ENCODE measurements at regions not wholly inside any gene's neighbourhood (a gene's known extent, or its start where the extent isn't known, plus 50 kb on each side); places are given as distances from the start of the nearest gene placed in this dataset.

DNA sequence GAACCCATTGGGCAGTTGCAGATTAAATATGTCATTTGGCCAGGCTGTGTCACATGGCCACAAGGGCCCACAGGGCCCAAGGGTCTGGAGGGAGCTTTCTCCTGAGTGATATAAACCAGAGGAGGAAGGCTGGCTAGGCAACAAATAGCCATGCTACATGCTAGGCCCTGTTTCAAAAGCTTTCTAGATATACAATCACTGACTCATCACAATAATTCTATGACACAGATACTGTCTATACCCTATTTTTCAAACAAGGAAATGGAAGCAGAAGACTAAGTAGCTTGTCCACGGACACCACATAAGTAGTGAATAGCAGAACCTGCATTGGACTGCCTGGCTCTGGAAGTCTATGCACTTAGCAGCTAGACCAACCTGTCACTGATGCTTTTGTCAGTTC, 625.4 kb downstream of the NTRK3 start:
- no peak for DNase-seq (ENCODE audit: low spot score)

DNA sequence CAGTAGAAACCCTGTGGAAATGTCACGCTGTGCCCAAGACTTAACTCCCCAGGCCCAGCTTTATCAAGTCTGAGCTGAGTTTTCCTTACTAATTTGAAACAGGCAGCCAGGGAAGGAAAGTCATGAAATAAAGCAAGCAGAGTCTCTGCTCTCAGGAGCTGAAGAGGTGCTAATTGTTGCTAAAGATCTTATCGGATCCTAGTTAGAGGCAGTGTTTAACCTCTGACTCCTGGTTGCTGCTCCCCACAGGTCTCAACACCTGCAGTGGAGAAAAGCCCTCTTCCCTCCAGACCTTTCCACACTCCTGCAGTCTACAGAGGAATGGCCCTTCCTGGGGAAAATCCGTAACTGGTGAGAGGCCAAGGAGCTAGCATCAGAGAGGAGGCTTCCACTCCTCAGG, 628.2 kb downstream of the NTRK3 start:
- DNase-seq (ENCODE audit: low spot score): no peak

DNA sequence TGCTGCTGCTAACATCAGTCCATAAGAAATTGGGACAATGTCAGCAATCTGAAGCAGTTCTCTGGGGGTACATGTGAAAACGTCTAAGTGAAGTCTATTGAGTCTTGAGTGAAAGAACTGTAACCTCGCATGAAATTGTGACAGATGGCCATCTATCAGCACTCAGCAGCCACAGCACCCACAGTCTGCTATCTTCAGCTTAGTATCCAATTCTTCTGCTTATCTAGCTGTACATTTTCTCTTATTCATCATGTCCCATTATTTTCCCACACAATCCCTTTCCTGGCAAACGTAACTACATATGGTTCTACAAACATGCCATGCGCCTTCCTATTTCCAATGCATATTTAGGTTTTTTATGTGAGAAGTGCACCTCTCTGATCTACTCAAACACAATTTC, 629.7 kb downstream of the NTRK3 start:
- DNase-seq (ENCODE audit: low spot score): no peak

- DNase-seq (ENCODE audit: low spot score): no peak
Observed at GRCh38 chr15:87623832-87624231, 632.7 kb downstream of the NTRK3 start.

DNA sequence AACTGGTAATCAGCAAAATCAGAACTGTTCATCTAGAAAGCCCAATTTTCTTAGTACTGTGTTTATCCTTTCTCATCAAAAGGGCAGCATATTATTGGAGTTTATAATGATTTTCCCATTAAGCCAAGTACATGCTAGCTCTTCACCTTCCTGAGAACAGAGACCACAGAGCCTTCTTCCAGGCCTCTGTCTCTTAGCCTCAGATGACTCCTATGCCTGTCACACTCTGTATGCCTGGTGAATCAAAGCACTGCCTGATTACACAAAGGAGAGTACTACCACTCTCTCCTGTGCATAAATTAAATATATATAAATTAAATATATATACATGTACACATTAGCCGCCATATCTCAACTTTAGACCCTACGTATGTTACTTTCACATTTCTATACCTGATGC, 636.1 kb downstream of the NTRK3 start:
- no peak for DNase-seq (ENCODE audit: low spot score)

GRCh38 chr15:87619161-87619960, 637.2 kb downstream of the NTRK3 start:
- no peak for DNase-seq (ENCODE audit: low spot score)

- DNase-seq (ENCODE audit: low spot score): no peak
Observed at GRCh38 chr15:87618203-87618725, 638.3 kb downstream of the NTRK3 start.

DNA sequence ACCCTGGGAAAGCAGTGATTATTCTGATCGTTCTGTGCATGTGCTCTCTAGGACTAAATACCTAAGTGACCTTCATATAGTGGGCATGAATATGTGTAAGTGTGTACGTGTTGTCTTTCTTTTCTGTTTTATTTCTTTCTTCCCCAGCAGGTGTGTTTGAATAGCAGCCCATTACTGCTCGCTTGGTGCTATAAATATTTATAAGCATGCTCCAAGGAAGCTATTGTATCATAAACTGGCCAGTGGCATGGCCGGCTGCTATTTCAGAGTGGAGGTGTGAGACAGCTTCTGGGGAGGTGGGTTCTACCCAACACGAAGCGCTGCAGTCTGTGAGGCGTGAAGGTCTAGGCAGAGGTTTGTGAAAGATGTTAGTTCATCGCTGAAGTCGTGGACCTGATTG, 641.8 kb downstream of the NTRK3 start:
- DNase-seq (ENCODE audit: low spot score): no peak

DNA sequence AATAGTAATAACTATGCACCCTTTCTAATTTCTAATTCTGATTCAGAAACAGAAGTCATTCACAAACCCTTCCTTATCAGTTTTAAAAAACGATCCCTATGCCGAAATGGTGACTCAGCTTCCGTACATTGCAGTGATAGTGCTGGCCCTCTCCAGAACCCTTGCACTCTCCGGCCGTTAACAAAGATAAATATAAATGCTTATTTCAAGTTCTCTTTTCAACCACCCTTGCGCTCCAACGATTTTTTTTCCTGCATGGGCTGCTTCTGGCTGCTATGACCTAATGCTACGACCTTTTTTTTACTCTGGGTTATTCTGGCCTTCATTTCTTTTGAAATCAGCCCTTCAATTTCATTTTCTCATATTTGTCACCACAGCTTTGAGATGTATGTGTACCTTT, 646.2 kb downstream of the NTRK3 start:
- no peak for DNase-seq (ENCODE audit: low spot score)

DNA sequence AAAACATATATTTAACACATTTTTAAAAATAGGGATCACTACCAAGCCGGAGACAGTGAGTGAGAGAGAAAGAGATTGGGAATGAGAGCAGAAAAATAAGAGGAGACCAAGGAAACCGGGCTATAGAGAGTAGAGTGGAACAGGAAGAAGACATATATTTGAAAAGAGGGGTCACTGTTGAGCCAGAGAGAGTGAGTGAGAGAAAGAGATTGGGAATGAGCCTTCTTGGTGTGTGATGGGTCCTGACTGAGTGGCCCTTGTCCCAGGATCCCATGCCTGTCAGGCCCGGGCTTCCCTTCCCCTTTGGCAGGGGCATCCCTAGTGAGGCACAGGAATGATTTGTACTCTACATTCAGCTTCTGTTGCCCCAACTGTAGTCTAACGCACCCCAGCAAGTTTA, 646.6 kb downstream of the NTRK3 start:
- DNase-seq (ENCODE audit: low spot score): no peak

DNA sequence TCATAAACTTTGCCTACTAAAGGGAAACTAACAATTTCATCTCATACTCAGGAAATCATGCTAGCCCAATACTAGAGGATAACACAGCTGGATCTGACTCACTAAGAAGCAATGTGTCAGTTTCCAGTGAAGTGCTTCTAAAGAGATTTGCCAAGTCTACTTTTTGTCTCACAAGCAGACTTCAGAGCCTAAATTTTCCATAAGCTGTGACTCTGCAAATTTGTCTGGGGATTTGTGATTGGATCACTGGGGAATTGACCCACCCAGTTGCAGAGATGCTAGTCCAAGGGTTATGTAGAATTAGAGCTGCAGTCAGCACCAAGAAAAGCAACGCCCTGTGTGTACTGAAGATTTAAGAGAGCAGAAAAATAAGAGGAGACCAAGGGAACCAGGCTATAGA, 647.1 kb downstream of the NTRK3 start:
- DNase-seq (ENCODE audit: low spot score): no peak

GRCh38 chr15:87608238-87609028, 648.1 kb downstream of the NTRK3 start:
- no peak for DNase-seq (ENCODE audit: low spot score)

GRCh38 chr15:87606971-87607370, 649.6 kb downstream of the NTRK3 start:
- no peak for DNase-seq (ENCODE audit: low spot score)

DNA sequence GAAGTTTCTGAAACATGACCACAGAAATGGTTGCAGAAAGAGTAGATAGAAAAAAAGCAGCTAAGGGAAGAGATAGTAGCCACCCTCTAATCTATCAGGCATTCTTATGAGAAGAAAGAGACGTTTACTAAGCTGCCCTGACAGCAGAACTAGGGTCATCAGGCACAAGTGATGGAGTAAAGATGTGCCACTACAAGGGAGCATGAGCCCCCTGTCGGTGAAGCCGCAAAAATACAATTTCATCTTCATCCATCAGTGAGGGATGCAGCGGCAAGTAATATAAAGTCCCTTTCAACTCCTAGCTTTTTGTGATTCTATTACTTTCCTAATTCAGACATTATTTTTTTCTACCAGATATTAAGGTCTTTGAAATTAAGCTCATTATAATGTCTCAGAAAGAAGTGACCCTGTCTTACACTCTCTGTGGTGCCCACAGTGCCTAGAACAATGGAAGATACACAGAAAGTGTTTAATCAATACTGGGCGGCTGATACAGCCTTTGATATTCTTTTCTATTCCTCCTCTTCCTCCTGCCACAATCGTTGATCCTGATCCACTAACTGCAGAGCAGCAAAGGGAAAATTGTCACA, 651.6 kb downstream of the NTRK3 start:
- no peak for DNase-seq (ENCODE audit: low spot score)

DNA sequence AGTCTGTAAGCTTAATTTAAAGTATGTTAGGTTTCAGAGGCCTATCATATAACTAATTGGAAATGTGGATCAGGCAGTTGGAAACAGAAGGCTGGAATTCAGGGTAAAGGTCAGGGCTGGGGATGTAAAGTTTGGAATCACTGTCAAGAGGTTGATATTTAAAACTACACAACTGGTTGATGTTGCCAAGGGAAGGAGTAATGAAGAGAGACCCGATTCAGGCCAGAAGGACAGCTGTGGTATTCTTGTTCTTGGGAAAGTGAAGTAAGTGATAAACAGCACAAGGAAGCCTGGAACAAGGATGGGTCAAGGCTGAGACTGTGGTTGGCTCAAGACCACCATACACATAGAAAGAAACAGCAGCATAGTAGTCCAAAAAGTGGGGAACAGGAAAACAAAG, 654.2 kb downstream of the NTRK3 start:
- no peak for DNase-seq (ENCODE audit: low spot score)

DNA sequence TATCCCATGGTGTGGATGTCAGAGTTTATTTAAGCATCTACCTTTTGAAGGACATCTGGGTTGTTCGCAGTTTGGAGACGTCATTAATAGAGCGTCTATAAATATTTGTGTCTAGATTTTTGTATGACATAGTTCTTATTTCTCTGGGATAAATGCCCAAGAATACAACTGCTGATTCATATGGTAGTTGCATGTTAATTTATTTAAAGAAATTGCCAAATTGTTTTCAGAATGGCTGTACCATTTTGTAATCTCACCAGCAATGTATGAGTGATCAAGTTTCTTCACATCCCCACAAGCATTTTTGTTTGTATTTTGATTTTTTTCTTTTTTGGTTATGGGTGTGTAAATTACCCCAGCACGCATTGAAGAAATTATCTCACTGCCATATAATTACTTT, 656.9 kb downstream of the NTRK3 start:
- DNase-seq (ENCODE audit: low spot score): no peak

DNA sequence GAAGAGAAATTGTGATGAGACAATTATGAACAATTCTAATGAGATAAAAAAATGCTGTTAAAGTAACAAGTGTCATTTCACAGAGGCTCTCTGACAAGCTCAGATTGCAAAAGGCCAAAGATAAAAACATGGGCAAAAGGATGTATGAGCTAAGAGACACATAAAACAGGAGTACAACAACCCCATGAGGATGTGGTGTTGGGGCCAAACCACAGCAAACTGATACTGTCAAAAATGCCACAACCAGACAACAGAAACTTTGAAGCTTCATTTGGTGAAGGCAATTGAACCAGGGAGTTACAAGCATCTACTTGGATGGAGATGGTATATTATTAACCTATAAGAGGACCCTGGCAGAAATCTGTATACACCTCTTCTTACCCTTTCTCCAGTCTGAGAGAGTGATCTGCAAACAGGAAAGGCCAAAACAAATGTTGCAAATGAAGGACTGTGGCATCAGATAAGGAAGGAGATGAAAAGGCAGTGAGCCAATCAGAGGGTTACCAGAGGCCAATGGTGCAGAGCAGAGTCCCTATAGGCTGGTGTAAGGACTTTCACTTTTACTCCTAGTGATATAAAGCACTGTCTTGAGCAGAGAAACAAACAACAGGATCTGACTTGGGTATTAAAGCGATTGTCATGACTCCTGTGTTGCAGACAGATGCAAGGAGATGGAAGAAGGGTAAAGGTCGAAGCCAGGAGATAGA, 659.0 kb downstream of the NTRK3 start:
- no peak for DNase-seq (ENCODE audit: low spot score)

GRCh38 chr15:87591582-87591981, 665.0 kb downstream of the NTRK3 start:
- no peak for DNase-seq (ENCODE audit: low spot score)

DNA sequence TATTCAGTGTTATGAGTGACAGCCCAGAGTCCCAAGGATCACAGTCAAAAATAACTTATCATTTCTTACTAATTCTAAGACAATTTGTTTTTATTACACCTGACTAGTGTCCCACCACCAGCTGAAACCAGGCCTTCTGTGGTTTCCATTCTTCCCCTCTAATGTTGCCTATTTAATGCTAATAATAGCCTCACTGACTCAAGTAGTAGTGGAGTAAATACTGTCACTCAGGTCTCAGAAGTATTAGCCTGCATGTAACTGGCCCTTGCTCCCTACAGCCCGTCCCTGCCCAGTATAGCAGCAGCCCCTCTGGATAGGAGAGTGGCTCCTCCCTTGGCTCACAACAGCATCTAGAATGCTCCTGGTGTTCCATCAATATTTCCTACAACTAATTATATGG, 665.5 kb downstream of the NTRK3 start:
- no peak for DNase-seq (ENCODE audit: low spot score)

DNA sequence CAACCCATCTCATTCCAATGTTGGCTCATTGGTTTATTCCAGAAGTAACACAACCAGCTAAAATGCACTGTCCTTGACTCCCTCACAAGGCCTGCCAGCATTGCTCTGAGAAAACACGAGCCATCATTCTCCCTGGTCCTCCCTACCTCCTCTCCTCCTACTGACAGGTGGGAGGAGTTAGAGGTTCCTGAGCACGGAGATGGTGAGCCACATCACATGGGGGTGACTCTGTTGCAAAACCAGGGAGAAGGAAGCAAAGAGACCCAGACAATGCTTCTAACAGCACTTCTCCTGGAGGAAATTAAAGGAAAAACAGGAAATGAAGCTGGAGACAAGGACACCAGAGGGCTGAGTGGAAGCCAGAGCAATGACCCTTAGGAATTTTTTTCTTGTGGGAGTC, 667.4 kb downstream of the NTRK3 start:
- no peak for DNase-seq (ENCODE audit: low spot score)

GRCh38 chr15:87582169-87582568, 674.4 kb downstream of the NTRK3 start:
- DNase-seq (ENCODE audit: low spot score): no peak

DNA sequence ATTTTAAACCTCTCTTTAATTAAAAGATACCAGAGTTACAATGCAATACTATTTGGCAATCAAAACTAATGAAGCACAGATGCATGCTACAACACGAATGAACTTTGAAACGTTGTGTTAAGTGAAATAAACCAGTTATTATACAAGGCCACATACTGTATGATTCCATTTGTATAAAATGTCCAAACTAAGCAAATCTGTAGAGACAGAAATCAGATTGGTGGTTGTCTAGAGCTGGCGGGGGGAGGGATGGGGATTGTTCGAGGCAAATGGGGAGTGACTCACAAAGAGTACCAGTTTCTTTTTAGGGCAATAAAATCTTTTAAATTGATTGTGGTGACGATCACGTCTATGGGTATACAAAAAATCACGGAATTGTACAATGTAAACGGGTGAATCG, 677.0 kb downstream of the NTRK3 start:
- no peak for DNase-seq (ENCODE audit: low spot score)
